ENCODE measurements at regions not wholly inside any gene's neighbourhood (a gene's known extent, or its start where the extent isn't known, plus 50 kb on each side); places are given as distances from the start of the nearest gene placed in this dataset.

DNA sequence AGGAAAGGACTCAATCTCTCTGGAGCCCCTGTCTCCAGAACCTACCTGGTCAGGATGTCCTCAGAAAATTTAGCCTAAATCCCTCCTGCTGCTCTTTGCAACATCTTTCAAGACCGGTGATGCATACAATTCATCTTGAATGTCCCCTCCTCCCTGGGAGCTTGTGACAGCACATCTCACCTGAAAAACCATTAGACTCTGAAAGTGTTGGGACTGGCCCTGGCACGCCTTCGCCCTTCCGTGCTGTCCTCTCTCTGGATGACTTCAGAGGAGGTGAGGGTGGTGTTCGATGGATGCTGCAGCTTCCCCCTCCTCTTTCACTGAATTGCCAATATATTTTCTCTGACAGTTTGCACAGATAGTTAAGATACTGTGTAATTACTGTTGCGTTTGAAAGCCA lies 90.9 kb upstream of the CISTR start:
- 87% methylated on average over 6 of the region's 6 CpGs; no CpG with 5 or more reads in 1 of the 2 experiments for WGBS, 2 experiments (ENCODE audit: extremely low coverage in 1 of 2, insufficient coverage in 1 of 2, insufficient read length in 1 of 2, insufficient replicate concordance in 2 of 2, low coverage in 1 of 2, low lambda C conversion rate in 2 of 2, missing lambda C conversion rate in 1 of 2)
- CTCF ChIA-PET (ENCODE audit: partially characterized antibody), result interaction anchor here (1.5 to 3.5 kb wide), 3 partner anchors 10 to 86 kb away, joined by 4 to 19 read pairs (median 4); no protein-coding TSS in a partner anchor
- TF ChIP-seq EGR1 (IDR thresholded peaks at IDR 0.05; ENCODE audit: borderline replicate concordance, low read depth, low read length) (no peak), KDM4A (IDR thresholded peaks at IDR 0.05; ENCODE audit: low read depth, low read length, severe bottlenecking) (no peak), JUN (IDR thresholded peaks at IDR 0.05; ENCODE audit: low read depth, low read length) (no peak), GABPA (IDR thresholded peaks at IDR 0.05; ENCODE audit: borderline replicate concordance, insufficient read depth, low read length) (no peak), JUND (IDR thresholded peaks at IDR 0.05; ENCODE audit: low read length) (no peak), SRF (IDR thresholded peaks at IDR 0.05; ENCODE audit: low read depth, low read length) (no peak), TAF1 (IDR thresholded peaks at IDR 0.05; ENCODE audit: low read depth, low read length) (no peak), ATF2 (IDR thresholded peaks at IDR 0.05; ENCODE audit: low read length) (no peak), TCF12 (IDR thresholded peaks at IDR 0.05; ENCODE audit: low read depth, low read length) (no peak), POLR2A (IDR thresholded peaks at IDR 0.05; ENCODE audit: control extremely low read depth in 1 of 2, low read depth in 2 of 2, low read length in 2 of 2) (no peak), EZH2 (IDR thresholded peaks at IDR 0.05; ENCODE audit: low read depth, low read length, severe bottlenecking) (no peak), YY1 (IDR thresholded peaks at IDR 0.05; ENCODE audit: low read depth, low read length) (no peak), RXRA (IDR thresholded peaks at IDR 0.05; ENCODE audit: insufficient read depth, low read depth, low read length) (no peak), SAP30 (IDR thresholded peaks at IDR 0.05; ENCODE audit: insufficient read depth, insufficient replicate concordance, low read length) (no peak)

More for the DNA sequence above, 90.9 kb upstream of the CISTR start:
- Histone ChIP-seq H3K9ac (replicated peaks in 1 of 4; ENCODE audit: extremely low read depth in 1 of 4, low read depth in 3 of 4, low read length in 3 of 4) (no peak overlapping the region), H2AK5ac (ENCODE audit: low read depth, low read length) (no peak overlapping the region), H4K8ac (ENCODE audit: extremely low read depth, insufficient read depth, low read length) (no peak overlapping the region), H3K18ac (ENCODE audit: extremely low read depth, low read length) (no peak overlapping the region), H3K14ac (ENCODE audit: insufficient read length) (no peak overlapping the region), H3K4me1 (replicated peaks in 1 of 4; ENCODE audit: control insufficient read depth in 3 of 4, insufficient read depth in 4 of 4, low read length in 3 of 4) (peaks cover 0 to 3% (median 0%) of the 10 kb centered on the region in 4 experiments; a peak in 1 of 7 replicates), H2BK20ac (ENCODE audit: low read length) (no peak overlapping the region), H3K23me2 (ENCODE audit: low read depth, low read length) (no peaks in the 10 kb centered on the region), H3K56ac (replicated peaks; ENCODE audit: insufficient read length, low read depth, low read length) (no peak overlapping the region), H2AFZ (ENCODE audit: low read length) (no peak overlapping the region), H2BK12ac (ENCODE audit: low read depth, low read length) (no peak overlapping the region), H3K4ac (replicated peaks; ENCODE audit: insufficient read length, low read depth, low read length) (no peak overlapping the region), H3K79me2 (ENCODE audit: control insufficient read depth in 1 of 2, insufficient read depth in 2 of 2, low read length in 2 of 2) (no peaks in the 10 kb centered on the region), H3K79me1 (ENCODE audit: low read depth, low read length) (no peaks in the 10 kb centered on the region; the same call in 1 of the 2 replicates), H3K4me2 (ENCODE audit: insufficient read depth in 1 of 2, low read depth in 2 of 2, low read length in 2 of 2) (no peak overlapping the region), H3K27ac (ENCODE audit: low read depth, low read length) (no peak overlapping the region), H3K9me3 (ENCODE audit: insufficient read depth in 2 of 2, low read depth in 1 of 2, low read length in 1 of 2) (no peaks in the 10 kb centered on the region), H3K4me3 (ENCODE audit: extremely low read depth in 1 of 4, insufficient read depth in 2 of 4, low read depth in 3 of 4, low read length in 4 of 4) (no peak overlapping the region), H4K5ac (ENCODE audit: insufficient read length, low read depth, low read length) (no peak overlapping the region), H2BK120ac (replicated peaks; ENCODE audit: low read depth, low read length) (no peak overlapping the region), H2BK15ac (ENCODE audit: low read length) (no peak overlapping the region), H3K23ac (ENCODE audit: insufficient read length) (no peak overlapping the region), H4K91ac (replicated peaks; ENCODE audit: insufficient read length, low read length) (no peak overlapping the region), H4K20me1 (replicated peaks in 1 of 2; ENCODE audit: control insufficient read depth in 1 of 2, insufficient read depth in 2 of 2, low read length in 2 of 2) (no peaks in the 10 kb centered on the region), H2BK5ac (ENCODE audit: low read depth, low read length) (no peak overlapping the region), H3K27me3 (replicated peaks in 1 of 4; ENCODE audit: control insufficient read depth in 3 of 4, extremely low read depth in 1 of 4, insufficient read depth in 3 of 4, low read length in 3 of 4) (peaks cover 0 to 3% (median 0%) of the 10 kb centered on the region in 4 experiments; a peak in 2 of 7 replicates), H3K36me3 (ENCODE audit: control insufficient read depth in 2 of 4, insufficient read depth in 4 of 4, low read length in 3 of 4) (no peaks in the 10 kb centered on the region)
- POLR2A ChIA-PET (ENCODE audit: partially characterized antibody), result no interaction called here
- FAIRE-seq (no peak), DNase-seq (ENCODE audit: low read depth in 1 of 2, low spot score in 2 of 2) (no peak)

Measured in H1 (cell line).